Colon (tissue), 2 donors: ENCODE measurements at regions not wholly inside any gene's neighbourhood (a gene's known extent, or its start where the extent isn't known, plus 50 kb on each side); places are given as distances from the start of the nearest gene placed in this dataset.
"Not testable (repeated sequence)": the region's sequence is repeated elsewhere in the genome, so short reads cannot be mapped to it uniquely, and the experiment has no call there.

Experiments
- FAIRE-seq: peaks from 2 replicates; lab custom pipeline; 2012; peaks lifted over from hg19 to GRCh38; lab: Jason Lieb, UNC
- donor health status: control.
- donor health status: control.

- FAIRE-seq = no peak
Observed at GRCh38 chr5:99308131-99308530, 379.3 kb upstream of the CHD1 start.

GRCh38 chr5:99305045-99305580 lies 376.3 kb upstream of the CHD1 start:
- no peak for FAIRE-seq

GRCh38 chr5:99285606-99286005 lies 356.8 kb upstream of the CHD1 start:
- FAIRE-seq = no peak

- FAIRE-seq = no peak
Observed at GRCh38 chr5:99275128-99275527, 346.3 kb upstream of the CHD1 start.

- FAIRE-seq = no peak
Observed at GRCh38 chr5:99272576-99272975, 343.8 kb upstream of the CHD1 start.

- no peak for FAIRE-seq
Observed at GRCh38 chr5:99258819-99259218, 330.0 kb upstream of the CHD1 start.

GRCh38 chr5:99248066-99248465 lies 319.3 kb upstream of the CHD1 start:
- no peak for FAIRE-seq

GRCh38 chr5:99247346-99247745 lies 318.5 kb upstream of the CHD1 start:
- no peak for FAIRE-seq

GRCh38 chr5:99243111-99243510 lies 314.3 kb upstream of the CHD1 start:
- FAIRE-seq = no peak

- no peak for FAIRE-seq
Observed at GRCh38 chr5:99239826-99240360, 311.1 kb upstream of the CHD1 start.

GRCh38 chr5:99191206-99191745 lies 262.5 kb upstream of the CHD1 start:
- no peak for FAIRE-seq

- no peak for FAIRE-seq
Observed at GRCh38 chr5:99187611-99188010, 258.8 kb upstream of the CHD1 start.

GRCh38 chr5:99179206-99179605 lies 250.4 kb upstream of the CHD1 start:
- FAIRE-seq = no peak

- no peak for FAIRE-seq
Observed at GRCh38 chr5:99177796-99178195, 249.0 kb upstream of the CHD1 start.

- no peak for FAIRE-seq
Observed at GRCh38 chr5:99176186-99176585, 247.4 kb upstream of the CHD1 start.

GRCh38 chr5:99169309-99169708 lies 240.5 kb upstream of the CHD1 start:
- FAIRE-seq = no peak

- FAIRE-seq = not testable (repeated sequence)
Observed at GRCh38 chr5:99161538-99161937, 232.7 kb upstream of the CHD1 start.

- FAIRE-seq = no peak
Observed at GRCh38 chr5:99156688-99157087, 227.9 kb upstream of the CHD1 start.

GRCh38 chr5:99143283-99143795 lies 214.5 kb upstream of the CHD1 start:
- FAIRE-seq = not testable (repeated sequence)

- no peak for FAIRE-seq
Observed at GRCh38 chr5:99141534-99142128, 212.8 kb upstream of the CHD1 start.

GRCh38 chr5:99138911-99139310 lies 210.1 kb upstream of the CHD1 start:
- FAIRE-seq = no peak

- no peak for FAIRE-seq
Observed at GRCh38 chr5:99133921-99134320, 205.1 kb upstream of the CHD1 start.

GRCh38 chr5:99129768-99130501 lies 201.1 kb upstream of the CHD1 start:
- FAIRE-seq = no peak
